ENCODE measurements at regions not wholly inside any gene's neighbourhood (a gene's known extent, or its start where the extent isn't known, plus 50 kb on each side); places are given as distances from the start of the nearest gene placed in this dataset.
"Not testable (repeated sequence)": the region's sequence is repeated elsewhere in the genome, so short reads cannot be mapped to it uniquely, and the experiment has no call there.

DNA sequence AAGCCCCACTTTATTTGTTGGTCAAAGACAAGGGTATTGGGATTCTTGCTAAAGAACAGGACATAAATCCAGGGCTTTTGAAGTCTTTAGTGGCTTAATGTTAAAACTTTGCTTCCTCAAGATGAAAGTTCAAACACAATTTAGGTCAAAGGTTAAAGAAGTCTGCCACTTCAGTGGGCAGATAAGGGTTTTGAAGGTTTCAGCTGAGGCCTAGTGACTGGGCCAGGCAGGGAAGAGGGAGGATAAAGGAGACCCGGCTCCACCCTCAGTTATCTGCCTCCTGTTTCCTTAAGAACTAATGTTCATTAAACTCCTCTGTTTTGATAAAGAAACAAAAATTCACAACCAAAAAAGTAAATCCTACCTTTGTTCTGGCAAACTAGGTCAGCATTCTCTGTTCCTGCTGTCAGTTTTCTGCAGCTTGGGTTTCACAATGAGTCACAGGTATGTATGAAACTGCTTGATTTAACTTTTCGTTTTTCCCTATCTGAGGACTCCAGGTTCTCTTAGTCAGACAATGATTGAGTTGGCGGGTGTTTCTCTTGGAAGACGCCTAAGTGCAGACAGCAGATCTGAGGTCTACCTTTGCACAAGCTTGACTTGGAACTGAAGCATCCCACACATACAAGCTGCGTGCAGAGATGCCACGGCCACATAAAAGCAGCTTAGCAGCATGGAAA lies 208.3 kb downstream of the EXOC5 start:
- DNase-seq, result no peak

DNA sequence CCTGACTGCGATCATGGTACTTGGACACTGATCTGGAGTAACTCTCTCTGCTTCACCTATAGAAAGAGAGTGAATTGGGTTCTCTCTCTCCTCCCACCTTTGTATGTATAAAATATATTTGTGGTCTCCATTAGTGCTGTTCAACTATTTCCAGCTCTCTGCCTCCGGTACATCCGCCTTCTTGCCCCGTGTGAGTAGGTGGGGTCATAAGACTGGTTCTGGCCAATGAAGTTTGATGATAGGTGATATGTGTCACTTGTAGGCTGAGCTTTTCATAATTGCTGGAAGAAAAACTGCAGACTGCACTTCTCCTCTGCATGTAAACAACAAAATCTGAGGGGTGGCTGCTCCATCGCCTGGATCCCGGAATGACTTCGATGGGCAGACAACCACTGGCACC lies 210.4 kb downstream of the EXOC5 start:
- no peak for DNase-seq

DNA sequence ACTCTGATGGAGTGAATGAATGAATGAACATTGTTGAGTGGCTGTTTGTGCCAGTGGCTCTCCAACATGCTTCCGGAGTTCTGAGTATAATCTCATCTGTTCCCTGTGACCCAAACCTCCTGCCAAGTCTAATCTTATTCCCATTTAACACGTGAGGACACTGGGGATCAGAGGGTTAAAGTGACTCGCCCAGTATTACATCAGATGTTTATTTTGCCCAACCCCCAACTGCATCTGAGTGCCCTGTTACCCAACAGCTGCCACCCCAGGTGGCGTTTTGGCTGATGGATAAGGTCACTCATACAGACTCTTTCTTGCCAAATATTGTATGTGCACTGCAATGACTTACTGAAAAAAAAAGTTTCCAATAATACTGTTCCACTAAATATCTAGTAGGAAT lies 210.9 kb downstream of the EXOC5 start:
- DNase-seq, result peak; percentile 9

DNA sequence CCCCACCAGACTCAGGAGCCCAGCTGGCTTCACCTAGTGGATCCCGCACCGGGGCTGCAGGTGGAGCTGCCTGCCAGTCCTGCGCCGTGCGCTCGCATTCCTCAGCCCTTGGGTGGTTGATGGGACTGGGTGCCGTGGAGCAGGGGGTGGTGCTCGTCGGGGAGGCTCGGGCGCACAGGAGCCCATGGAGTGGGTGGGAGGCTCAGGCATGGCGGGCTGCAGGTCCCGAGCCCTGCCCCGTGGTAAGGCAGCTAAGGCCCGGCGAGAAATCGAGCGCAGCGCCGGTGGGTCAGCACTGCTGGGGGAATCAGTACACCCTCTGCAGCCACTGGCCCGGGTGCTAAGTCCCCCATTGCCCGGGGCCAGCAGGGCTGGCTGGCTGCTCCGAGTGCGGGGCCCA lies 212.2 kb downstream of the EXOC5 start:
- not testable (repeated sequence) for DNase-seq

DNA sequence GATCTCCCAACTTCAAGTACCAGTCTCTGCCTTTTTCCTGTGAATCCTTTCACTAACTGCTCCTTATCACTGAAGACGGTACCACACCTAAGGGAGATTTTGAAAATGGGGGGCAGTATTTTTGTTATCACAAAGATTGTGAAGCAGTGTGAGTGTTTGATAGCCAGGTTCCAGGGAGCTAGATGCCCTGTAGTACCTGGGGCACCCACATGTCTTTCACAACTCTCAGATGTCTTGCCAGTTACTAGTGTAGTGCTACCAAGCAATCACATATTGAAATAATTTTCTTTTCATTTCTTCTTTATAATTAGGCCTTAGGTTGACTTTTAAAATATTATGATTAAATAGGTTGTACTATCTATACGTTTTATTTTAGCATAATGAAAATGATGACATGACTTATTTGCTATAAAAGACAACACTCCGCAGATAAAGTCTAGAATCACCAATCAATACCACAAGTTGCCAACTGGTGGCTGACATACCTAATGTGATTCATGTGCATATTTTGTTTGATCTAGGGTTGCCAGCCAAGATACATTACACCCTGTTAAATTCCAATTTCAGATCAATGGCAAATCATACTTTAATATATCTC lies 215.9 kb downstream of the EXOC5 start:
- DNase-seq, result no peak

DNA sequence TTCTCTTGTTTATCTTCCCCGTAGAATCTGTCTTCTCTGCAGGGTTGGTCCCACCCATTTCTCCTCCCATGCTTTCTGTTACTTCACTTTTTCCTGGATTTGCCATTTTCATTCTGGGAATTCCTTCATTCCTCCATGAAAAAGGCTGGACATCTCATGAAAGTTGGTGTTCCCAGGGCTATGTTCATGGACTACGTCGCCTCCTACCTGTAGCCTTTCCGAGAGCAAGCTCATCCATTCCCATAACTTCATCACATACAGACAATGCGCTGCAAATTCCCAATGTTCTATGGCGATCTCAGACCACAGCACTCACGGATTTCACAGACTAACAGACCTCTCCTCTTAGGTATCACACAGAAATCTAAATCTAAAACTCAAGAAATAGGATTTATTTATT lies 217.1 kb downstream of the EXOC5 start:
- no peak for DNase-seq

DNA sequence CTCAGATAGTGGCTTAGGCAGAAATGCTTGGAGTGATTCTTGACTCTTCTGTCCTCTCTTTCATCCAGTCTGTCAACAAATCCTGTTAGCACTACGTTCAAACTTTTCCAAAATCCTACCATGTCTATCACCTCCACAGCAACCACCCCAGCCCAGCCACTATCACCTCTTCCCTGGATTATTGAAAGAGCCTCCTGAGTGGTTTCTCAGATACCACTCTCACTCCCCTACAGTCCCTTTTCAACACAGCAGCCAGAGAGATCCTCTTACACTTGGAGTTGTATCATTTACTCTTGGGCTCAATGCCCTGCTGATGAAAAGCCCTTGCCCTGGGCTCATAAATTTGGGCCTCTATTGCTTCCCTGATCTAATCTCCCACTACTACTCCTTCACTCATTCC lies 218.9 kb downstream of the EXOC5 start:
- no peak for DNase-seq

DNA sequence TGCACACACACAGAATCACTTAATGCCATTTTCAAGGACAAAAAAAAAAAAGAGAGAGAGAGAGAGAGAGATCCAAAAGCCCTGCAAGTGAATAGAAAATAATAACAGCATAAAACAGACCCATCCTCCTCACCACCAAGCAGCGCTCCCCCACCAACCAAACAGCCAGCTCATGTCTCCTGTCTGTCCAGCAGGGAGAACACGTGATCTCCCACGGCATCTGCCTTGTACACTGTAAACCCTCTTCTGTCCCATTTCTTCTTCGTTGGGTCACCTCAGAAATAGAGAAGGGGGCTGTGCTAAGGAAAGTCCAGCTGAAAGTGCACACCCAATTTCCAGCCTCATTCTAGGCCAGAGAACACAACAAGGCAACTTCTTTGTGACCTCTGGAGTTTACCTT lies 222.5 kb downstream of the EXOC5 start:
- DNase-seq, result no peak

DNA sequence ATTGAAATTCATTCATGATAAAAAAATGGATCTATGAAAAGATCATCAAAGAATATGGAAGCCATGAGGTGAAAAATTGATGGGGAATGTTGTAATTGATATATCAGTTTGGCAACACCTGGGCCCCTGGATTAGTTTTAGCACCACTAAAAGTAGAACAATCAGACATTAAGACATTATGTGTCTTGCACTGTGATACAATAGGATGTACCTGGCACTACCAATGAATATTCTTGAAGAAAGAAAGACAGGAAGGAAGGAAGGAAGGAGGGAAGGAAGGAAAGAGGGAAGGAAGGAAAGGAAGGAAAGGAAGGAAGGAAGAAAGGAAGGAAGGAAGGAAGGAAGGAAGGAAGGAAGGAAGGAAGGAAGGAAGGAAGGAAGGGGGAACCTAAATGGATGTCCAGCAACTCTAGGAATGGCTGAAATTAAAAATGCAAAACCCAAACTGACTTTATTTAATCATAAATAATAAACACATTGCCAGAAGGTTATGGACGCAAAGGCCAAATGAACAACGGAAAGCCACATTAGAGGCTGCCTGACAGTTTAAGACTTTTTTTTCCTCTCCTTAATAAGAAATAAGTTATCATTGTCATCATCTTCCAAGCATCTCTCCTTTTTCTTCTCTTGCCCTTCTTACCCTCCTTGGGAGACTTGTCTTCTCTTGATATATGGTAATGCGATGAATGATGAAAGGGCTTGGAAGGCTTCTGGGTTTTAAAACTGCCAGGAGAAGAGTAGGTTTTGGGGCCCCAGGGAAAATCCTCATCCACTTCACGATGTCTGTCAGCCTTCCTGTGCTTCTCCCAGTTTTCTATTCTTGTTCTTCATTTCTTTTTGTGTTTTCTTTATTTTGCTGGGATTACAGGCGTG lies 224.4 kb downstream of the EXOC5 start:
- not testable (repeated sequence) for DNase-seq

DNA sequence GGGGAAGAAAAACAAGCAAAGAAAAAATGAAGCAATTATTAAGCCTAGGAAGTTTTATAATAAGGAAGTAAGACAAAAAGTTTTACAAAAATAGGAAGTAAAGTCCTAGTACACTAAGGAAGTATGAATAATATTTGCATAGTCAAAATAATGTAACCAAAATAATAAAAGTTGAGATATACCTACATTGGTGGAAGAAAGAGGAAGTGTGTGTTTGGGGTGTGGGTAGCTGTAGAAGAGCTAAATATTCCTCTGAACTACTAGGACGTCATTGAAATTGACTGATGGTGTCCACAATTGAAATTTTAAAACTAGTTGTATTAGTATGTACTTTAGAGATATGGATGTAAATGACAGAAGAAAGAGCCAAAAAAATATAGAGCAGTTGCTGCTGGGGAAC lies 228.4 kb upstream of the OTX2 start:
- DNase-seq, result no peak

DNA sequence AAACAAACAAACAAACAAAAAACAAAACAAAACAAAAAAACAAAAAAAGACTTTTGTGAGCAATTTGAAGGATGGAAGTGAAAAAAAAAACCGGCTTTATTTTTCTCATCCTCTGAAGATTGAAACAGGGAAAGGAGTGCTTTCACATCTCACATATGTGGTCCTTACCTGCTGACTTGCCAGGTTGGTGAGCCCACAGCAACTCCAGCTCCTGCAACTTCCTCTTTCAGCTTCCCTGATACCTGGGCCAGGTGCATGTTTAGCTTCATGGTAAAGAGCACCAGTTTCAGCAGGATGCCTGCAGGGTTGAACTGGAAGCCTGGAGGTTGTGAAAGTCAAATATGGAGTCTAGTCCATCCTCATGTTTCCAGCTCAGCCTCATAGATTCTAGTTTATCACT lies 221.2 kb upstream of the OTX2 start:
- DNase-seq, result no peak

DNA sequence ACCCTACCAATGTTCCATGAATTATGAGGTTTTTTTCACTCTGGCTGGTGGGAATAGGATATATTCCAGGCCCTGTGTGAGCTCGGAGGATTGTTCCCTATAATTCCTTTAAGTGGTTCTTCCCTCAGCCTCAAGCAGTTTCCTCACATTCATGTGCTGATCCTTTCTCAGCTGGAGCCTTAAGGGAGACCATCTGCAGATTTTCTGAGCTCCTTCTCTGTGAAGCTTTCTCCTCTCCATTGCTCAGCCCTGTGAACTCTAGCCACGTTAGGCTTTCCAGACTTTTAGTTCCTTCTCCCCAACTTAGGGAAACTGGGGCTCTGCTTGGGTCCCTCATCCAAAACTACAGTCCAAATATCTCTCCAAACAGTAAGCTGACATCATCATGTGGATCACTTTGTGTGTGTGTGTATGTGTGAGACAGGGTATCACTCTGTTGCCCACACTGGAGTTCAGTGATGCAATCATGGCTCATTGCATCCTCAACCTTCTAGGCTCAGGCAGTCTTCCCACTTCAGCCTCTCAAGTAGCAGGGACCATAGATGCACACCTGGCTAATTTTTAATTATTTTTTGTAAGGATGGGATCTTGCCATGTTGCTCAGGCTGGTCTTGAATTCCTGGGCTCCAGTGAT lies 219.5 kb upstream of the OTX2 start:
- no peak for DNase-seq

DNA sequence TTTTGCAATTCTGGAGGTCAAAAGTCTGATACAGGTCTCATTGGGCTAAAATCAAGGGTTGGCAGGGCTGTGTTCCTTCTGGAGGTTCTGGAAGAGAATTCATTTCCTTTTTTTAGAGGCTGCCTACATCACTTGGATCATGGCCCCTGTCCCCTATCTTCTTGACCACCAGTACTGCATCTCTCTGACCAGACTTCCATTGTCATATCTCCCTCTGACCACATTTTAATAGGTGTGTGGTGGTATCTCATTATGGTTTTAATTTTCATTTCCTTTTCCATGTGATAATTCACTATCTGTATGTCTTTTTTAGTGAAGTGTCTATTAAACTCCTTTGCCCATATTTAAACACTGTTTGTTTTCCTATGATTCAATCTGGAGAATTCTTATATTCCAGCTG lies 215.2 kb upstream of the OTX2 start:
- no peak for DNase-seq

DNA sequence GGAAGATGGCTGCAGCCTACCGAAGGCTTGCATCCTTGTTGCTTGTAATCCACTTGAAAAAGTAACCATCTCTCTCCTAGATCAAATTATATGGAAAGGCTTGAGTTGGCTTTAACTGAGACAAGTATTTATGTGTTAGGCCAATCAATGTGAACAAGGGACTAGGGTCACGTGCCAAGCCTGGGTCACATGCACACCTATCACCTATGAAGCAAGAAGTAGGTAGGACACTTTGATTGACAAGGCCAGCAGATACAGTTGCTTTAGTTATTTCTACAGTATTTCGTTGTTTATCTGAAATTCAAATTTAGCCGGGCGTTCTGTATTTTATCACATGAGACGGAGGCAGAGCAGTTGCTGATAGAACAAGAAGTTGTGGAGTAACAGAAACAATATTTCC lies 212.3 kb upstream of the OTX2 start:
- DNase-seq, result no peak

DNA sequence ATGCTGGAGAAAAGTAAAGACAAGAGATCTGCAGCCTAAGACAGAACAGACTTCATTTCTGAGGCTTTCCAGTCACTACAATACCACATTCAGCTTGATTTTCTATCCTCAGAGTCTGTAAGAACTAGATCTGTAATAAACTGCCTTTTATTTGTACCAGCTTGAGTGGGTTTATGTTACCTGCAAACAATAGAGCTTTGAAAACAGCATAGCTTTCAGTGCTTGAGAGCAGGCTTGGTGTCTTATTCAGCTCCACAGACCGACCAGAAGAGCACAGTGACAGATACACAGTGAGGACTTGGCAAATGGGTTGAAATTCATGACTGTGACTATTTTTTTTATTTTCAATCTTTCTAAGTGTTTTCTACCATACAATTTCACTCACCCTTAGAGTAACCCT lies 207.8 kb upstream of the OTX2 start:
- no peak for DNase-seq

DNA sequence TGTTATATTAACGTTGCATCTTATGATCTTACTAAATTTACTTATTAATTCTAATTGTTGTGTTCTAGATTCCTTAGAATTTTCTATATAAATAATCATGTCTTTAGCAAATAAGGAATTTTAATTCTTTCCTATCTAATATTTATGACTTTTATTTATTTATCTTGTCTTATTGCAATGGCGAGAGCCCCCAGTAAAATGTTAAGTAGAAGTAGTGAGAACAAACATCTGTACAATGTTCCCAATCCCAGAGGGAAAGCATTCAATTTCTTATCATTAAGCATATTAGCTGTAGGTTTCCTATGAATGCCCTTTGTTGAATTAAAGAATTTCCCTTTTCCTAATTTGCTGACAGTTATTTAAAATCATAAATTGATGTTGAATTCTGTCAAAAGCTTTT lies 203.7 kb upstream of the OTX2 start:
- DNase-seq, result no peak

DNA sequence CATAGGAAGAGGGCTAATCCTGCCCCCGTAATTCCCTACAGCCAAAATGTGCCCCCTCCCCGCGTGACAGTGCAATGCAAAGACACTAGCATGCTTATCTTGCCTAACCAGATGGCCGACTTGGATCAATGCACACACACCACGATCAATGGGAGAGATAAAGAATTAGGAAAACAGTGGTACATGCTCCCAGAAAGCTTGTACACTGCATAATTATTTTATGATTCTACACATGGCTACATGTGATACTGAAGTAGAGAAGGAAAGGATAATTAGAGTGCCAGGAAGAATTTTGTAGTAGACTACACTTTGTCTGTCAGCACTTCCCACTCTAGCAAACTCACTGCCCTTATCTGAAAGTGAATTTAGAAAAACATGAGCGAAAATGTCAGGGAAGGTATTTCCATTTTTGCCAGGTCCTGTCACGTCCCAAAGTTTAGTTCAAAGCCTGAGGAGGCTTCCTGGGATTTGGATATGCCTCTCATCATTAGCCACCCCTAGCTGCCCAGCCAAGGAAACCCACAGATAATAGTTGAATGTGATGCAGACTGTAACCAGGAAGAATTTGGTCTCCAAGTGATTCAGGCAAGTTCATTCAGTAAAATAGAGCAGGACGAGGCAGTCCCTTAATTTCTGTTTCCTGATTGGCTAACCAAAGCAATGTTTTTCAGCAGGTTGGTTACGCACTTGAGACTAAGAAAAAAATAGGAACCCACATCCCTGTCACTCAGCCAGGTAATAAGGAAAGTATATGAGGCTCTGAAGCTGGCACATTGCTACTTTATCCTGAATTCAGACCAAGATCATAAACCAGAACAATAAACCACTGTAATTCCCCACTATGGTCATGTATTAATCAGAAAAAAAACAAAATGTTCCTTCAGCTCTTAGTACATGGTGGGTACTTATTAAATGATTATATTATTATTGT lies 199.6 kb upstream of the OTX2 start:
- no peak for DNase-seq

DNA sequence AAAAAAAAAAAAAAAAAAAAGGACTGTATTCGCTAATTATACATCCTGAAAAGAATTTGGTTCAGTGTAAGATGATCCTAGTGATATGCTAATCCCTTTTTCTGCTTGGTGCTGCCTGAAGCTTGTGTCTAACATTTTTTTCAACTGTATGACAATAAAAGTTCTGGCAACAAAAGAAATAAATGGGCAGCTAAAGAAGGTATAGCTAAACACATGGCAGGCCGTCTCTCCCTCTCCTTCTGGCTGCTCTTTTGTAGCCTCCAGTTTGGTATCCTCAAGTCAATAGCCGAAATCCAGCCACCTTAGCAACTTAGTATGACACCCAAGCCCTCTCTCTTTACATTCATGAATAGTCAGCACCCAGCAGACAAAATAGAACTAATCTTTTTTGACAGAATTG lies 198.3 kb upstream of the OTX2 start:
- DNase-seq, result no peak

DNA sequence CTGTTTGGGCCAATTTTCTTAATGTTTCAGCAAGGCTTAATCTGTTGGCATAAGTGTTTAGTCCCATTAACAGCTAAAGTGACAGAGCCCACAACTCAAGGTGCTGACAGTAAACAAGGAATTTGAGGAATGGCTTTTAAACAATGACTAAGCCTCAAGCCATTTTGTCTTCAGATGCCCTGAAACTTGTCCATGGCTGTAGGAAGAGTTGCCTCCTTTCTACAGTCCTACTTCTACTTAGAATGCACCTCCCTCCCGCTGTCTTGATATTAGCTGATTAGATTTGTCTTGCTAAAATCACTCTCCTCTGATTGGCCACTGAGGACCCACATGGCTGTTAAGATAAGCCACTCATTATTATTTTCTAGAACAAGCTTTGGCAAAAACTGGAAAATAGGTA lies 188.4 kb upstream of the OTX2 start:
- DNase-seq, result no peak

DNA sequence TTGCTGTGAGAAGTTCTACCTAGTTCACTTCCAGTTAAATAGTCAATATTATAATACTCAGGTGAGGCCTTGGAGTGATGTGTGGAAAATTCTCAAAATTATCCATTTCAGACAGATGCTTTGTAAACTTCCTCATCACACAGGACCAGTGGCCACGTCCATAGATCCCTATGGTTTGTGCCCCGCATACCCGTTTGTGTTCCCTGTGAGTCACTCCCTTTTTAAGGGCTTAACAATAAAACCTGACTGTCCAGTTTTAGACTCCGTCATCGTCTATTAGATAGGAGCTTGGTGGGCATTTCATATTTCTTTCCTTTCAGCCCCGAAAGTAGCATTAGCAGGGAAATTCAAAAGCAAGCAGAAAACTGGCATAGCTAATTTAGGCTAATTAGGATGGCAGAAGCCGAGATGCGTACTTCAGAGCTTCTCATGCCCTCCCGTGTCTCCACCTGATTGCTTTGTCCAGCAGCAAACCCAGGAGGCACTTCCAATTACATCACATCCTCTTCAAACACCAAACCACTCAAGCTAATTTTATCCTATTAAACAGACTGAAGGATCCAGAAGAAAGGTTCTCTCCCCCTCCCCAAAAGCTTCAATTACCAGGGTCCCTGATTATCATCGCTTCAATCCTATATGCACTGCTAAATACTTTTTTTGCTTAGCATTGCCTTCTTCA lies 186.6 kb upstream of the OTX2 start:
- no peak for DNase-seq

DNA sequence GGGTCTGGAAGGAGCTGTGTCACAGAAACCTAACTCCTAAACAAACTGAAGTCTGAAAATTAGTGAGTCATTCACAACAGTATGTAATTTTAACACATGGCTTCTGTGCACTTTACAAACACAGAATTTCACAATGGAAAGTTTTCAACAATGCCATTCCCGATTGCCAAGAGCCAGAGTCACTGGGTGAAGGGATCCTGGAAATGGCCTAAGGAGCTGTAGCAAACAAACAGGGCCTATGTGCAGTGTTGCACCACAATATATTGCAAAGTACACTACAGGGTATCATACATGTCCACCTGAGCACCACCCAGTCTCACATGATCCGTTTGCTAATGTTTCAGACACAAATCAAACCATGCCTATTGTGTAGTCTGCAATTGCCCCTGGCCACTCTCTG lies 184.7 kb upstream of the OTX2 start:
- DNase-seq, result no peak

DNA sequence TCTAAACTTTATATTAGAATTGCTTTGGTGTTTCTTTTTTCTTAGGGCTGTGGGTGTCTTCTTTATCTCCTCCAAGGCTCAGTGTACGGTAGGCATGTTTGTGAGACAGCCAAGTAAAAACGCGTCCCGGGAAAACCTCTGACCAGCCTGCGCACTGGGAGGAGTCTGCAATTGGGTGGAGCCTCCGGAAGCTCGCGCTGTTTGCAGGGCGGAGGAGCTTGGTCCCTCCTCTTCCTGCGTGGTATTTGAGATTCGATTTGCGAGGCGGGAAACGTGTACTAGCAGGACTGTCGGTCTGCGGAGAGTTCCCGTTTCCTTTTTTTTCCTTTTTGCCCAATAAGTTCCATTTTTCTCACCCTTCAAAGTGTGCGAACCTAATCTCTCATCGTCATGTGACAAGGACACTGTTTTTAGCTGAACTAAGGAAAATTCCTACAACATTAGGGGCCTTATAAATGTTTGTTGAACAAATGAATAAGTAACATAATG lies 182.1 kb upstream of the OTX2 start:
- DNase-seq, result no peak
